C4-2B (cell line): ENCODE measurements at regions not wholly inside any gene's neighbourhood (a gene's known extent, or its start where the extent isn't known, plus 50 kb on each side); places are given as distances from the start of the nearest gene placed in this dataset.
"Not testable (repeated sequence)": the region's sequence is repeated elsewhere in the genome, so short reads cannot be mapped to it uniquely, and the experiment has no call there.

Source experiments
- H3K27ac ChIP-seq: fragments of 450-650 bp; 2 replicates; pipeline ENCODE4 v1.5.1; 2017
- CTCF ChIP-seq: fragments of 450-650 bp; conservative IDR thresholded peaks from 2 replicates; pipeline ENCODE4 v1.5.1; 2017; ENCODE audit warnings: mild to moderate bottlenecking
- ZFX ChIP-seq: fragments of 450-650 bp; IDR thresholded peaks from 2 replicates; pipeline ENCODE4 v1.6.1; 2017

- TF ChIP-seq CTCF (no peak), ZFX (no peak)
- H3K27ac ChIP-seq, result no peak overlapping the region
These were observed 126.2 kb upstream of the PMCH start for GRCh38 chr12:102323799-102324198.

DNA sequence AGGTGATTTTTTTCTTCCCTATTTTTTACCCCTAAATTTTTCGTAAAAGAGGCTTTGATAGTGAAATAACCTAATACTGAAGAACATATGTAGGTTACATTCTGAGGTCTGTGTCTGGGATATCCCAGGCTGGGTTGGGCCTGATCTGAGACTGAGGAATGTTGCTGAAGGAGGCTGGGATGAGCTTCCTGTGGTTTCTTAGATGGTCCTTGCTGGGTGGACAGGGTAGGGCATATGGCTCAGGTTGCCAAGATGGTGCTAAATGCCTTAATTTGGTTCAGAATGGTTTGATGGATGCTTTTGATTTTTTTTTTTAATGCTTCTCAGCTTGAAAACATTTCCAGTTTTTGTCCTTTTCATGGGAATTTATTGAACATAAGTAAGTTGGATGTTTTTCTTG is 124.6 kb upstream of the PMCH start:
- no peak for TF ChIP-seq CTCF
- TF ChIP-seq ZFX, result no peak
- H3K27ac ChIP-seq, result no peak overlapping the region

- TF ChIP-seq CTCF (no peak), ZFX (no peak)
These were observed 123.9 kb upstream of the PMCH start for GRCh38 chr12:102321305-102322082.

DNA sequence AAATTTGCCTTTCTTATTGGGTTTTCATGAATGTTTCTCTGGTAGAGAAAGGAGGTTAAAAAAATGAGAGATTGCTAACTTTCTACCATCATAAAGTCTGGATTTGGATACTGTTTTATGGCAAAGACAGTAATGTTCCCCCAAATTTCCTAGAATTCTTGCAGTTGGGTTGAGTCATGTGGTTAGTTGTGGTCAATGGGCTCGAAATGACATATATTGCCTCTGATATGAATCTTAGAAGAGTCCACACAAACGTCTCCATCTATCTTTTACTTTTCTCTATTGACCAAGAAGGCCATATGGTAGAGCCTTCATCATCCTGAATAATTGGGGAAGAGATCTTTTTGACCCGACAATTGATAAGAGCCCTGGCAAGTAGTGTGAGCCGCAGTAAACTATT is 119.5 kb upstream of the PMCH start:
- TF ChIP-seq CTCF (no peak), ZFX (no peak)
- no peak overlapping the region for H3K27ac ChIP-seq

More at GRCh38 chr12:102321305-102322082, 123.9 kb upstream of the PMCH start:
- no peak overlapping the region for H3K27ac ChIP-seq

DNA sequence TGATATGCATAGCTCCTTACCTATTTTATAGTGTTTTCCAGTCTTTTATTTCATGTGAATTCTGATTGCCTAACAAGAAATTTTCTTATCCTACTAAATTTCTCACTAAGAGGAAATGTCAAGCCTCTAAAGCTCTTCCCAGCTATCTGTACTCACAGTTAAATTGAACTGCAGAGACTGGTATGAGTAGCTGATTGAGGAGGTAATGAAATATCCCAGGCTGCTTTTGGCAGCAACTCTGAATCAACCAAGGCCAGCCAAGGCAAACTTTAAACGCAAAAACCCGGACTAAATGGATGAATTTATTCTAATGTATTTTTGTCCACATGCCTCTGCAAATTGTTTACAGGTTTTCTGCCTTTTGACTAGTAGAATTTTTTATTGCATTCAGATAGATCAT is 119.1 kb upstream of the PMCH start:
- no peak overlapping the region for H3K27ac ChIP-seq
- no peak for TF ChIP-seq ZFX
- no peak for TF ChIP-seq CTCF

GRCh38 chr12:102314821-102315220 is 117.2 kb upstream of the PMCH start:
- TF ChIP-seq ZFX (no peak), CTCF (no peak)
- no peak overlapping the region for H3K27ac ChIP-seq

DNA sequence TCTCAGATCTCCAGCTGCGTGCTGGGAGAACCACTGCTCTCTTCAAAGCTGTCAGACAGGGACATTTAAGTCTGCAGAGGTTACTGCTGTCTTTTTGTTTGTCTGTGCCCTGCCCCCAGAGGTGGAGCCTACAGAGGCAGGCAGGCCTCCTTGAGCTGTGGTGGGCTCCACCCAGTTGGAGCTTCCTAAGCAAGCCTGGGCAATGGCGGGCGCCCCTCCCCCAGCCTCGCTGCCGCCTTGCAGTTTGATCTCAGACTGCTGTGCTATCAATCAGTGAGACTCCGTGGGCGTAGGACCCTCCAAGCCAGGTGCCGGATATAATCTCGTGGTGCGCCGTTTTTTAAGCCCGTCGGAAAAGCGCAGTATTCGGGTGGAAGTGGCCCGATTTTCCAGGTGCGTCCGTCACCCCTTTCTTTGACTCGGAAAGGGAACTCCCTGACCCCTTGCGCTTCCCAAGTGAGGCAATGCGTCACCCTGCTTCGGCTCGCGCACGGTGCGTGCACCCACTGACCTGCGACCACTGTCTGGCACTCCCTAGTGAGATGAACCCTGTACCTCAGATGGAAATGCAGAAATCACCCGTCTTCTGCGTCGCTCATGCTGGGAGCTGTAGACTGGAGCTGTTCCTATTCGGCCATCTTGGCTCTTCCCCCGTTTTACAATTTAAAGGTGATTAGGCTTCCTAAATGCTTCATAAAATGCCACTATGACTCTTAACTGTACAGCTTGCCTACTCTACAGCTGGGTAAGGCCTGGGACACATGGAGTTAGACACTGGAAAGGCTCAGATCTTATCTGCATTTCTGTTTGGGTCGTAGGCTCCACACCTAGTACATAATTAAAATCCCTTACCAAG is 115.7 kb upstream of the PMCH start:
- H3K27ac ChIP-seq, result not testable (repeated sequence)
